DOHH2 (cell line): ENCODE measurements at regions not wholly inside any gene's neighbourhood (a gene's known extent, or its start where the extent isn't known, plus 50 kb on each side); places are given as distances from the start of the nearest gene placed in this dataset.

Experiments
- EZH2phosphoT487 ChIP-seq: fragments of 200-600 bp; sonication (generic); IDR thresholded peaks from 2 replicates; pipeline ENCODE4 v1.6.1; 2017; ENCODE audit warnings: borderline replicate concordance, mild to moderate bottlenecking, antibody characterized with exemption, low read length, moderate library complexity, mixed read lengths
- TF ChIP-seq, protein P1 (sequence below): fragments of 200-600 bp; sonication (generic); IDR thresholded peaks from one replicate; pipeline ENCODE4 v1.5.1; 2014; ENCODE audit warnings: antibody characterized with exemption, mild to moderate bottlenecking, low read depth, low read length; ENCODE audit not compliant: poor library complexity, severe bottlenecking

DNA sequence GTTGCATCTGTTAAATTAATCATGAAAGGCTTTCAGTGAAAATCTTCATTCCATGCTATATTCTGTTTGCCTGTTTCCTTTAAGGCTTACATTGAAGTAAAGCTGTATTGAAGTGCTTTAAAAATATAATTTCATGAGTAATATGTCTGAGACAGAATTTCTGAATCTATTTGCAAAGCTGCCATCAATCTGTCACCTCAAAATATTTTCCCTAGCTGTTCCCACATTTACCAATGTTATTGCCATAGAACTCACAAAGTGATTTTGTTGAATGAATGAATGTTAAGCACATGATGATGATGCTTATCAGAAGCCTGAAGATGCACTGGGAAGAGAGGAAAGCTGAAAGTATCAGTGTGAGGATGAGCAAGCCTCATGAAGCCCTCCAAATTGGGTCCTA lies 115.8 kb downstream of the NHLRC3 start:
- TF ChIP-seq, protein P1, sequence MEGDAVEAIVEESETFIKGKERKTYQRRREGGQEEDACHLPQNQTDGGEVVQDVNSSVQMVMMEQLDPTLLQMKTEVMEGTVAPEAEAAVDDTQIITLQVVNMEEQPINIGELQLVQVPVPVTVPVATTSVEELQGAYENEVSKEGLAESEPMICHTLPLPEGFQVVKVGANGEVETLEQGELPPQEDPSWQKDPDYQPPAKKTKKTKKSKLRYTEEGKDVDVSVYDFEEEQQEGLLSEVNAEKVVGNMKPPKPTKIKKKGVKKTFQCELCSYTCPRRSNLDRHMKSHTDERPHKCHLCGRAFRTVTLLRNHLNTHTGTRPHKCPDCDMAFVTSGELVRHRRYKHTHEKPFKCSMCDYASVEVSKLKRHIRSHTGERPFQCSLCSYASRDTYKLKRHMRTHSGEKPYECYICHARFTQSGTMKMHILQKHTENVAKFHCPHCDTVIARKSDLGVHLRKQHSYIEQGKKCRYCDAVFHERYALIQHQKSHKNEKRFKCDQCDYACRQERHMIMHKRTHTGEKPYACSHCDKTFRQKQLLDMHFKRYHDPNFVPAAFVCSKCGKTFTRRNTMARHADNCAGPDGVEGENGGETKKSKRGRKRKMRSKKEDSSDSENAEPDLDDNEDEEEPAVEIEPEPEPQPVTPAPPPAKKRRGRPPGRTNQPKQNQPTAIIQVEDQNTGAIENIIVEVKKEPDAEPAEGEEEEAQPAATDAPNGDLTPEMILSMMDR = no peak
- no peak for TF ChIP-seq EZH2phosphoT487
